ENCODE measurements at regions not wholly inside any gene's neighbourhood (a gene's known extent, or its start where the extent isn't known, plus 50 kb on each side); places are given as distances from the start of the nearest gene placed in this dataset.

GRCh38 chr3:102686792-102687191, 252.0 kb downstream of the ZPLD1 start:
- no peak overlapping the region for H2BK12ac ChIP-seq (ENCODE audit: low read length)
- H3K27ac ChIP-seq (replicated peaks; ENCODE audit: low read length), result no peak overlapping the region
- WGBS, 2 donors (ENCODE audit: extremely low coverage in 2 of 2, insufficient read length in 2 of 2, insufficient replicate concordance in 1 of 2), result no CpG with 5 or more reads among the region's 2 CpGs
- no peak overlapping the region for H4K8ac ChIP-seq (ENCODE audit: low read depth, low read length)
- no peak overlapping the region for H3K23ac ChIP-seq (ENCODE audit: low read depth, low read length, poor library complexity)
- H2BK120ac ChIP-seq (ENCODE audit: low read depth, low read length), result no peak overlapping the region
- no peak overlapping the region for H3K9ac ChIP-seq (ENCODE audit: low read depth, low read length, poor library complexity)
- H2BK15ac ChIP-seq (ENCODE audit: low read length), result no peak overlapping the region
- no peaks in the 10 kb centered on the region for H3K9me3 ChIP-seq (replicated peaks in 1 of 2; ENCODE audit: control insufficient read depth in 2 of 2, insufficient read depth in 1 of 2, low read depth in 1 of 2, low read length in 2 of 2)
- H2AFZ ChIP-seq (ENCODE audit: low read length), result no peak overlapping the region
- DNase-seq (ENCODE audit: low spot score), result no peak
- H2BK5ac ChIP-seq (ENCODE audit: low read length), result no peak overlapping the region
- no peak overlapping the region for H3K14ac ChIP-seq (ENCODE audit: low read length)
- peaks cover 0 to 2% of the 10 kb centered on the region in 2 donors for H3K4me1 ChIP-seq (ENCODE audit: control insufficient read depth in 2 of 2, insufficient read depth in 1 of 2, low read depth in 1 of 2, low read length in 2 of 2)
- no peaks in the 10 kb centered on the region for H3K36me3 ChIP-seq (replicated peaks in 1 of 2; ENCODE audit: control insufficient read depth in 2 of 2, insufficient read depth in 2 of 2, low read length in 2 of 2)
- H3K4me2 ChIP-seq (ENCODE audit: insufficient read depth, low read length, poor library complexity, severe bottlenecking), result no peak overlapping the region
- H3K4me3 ChIP-seq (ENCODE audit: low read length in 2 of 2), result no peak overlapping the region
- no peak overlapping the region for H2AK5ac ChIP-seq (ENCODE audit: low read depth, low read length)
- no peak overlapping the region for H4K91ac ChIP-seq (ENCODE audit: low read depth, low read length, poor library complexity)
- H3K27me3 ChIP-seq (ENCODE audit: control insufficient read depth in 3 of 3, insufficient read depth in 3 of 3, low read depth in 1 of 3, low read length in 3 of 3), result no peaks in the 10 kb centered on the region
- H3K79me1 ChIP-seq (ENCODE audit: low read depth, low read length), result no peaks in the 10 kb centered on the region
- no peak overlapping the region for H3K4ac ChIP-seq (ENCODE audit: low read length)
- H3K18ac ChIP-seq (ENCODE audit: low read length), result no peak overlapping the region

DNA sequence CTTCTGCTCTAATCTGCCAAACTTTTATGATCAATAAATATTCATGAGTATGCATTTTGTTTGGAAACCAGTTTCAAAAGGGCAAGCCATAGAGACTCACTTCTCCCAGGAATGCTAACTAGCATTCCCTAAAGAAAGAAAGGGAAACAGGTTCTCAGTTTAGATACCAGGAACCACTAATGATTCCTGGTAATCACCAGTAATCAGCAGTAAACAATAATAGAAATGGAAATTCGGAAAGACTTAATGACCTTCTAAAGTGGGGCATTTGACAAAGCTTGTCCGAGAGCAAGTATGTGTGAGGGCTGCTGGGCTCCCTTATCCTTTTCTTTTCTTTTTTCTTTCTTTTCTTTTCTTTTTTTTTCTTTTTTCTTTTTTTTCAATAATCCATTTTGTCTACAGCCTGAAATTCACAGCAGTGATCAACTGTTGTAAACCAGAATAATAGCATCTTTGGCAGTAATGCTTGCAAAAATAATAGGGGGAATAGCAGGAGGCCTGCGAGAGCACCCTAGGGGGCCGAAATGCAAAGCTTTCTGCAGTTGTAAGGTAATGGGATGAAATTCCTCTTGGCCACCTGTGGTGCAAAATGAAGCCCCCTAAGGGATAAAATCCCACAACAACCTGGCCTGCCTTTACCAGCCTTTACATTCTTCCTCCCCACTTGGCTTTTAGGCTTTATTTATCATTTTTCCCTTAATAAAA, 253.2 kb downstream of the ZPLD1 start:
- no peak overlapping the region for H4K8ac ChIP-seq (ENCODE audit: low read depth, low read length)
- no peak overlapping the region for H2BK12ac ChIP-seq (ENCODE audit: low read length)
- no peak overlapping the region for H3K18ac ChIP-seq (ENCODE audit: low read length)
- H3K27ac ChIP-seq (replicated peaks; ENCODE audit: low read length), result peak overlapping the region; percentile 23
- peaks cover 0 to 2% of the 10 kb centered on the region in 2 donors for H3K4me1 ChIP-seq (ENCODE audit: control insufficient read depth in 2 of 2, insufficient read depth in 1 of 2, low read depth in 1 of 2, low read length in 2 of 2)
- no peak overlapping the region for H3K4me2 ChIP-seq (ENCODE audit: insufficient read depth, low read length, poor library complexity, severe bottlenecking)
- H3K9me3 ChIP-seq (replicated peaks in 1 of 2; ENCODE audit: control insufficient read depth in 2 of 2, insufficient read depth in 1 of 2, low read depth in 1 of 2, low read length in 2 of 2), result peaks cover 0 to 2% of the 10 kb centered on the region in 2 donors
- no peak overlapping the region for H3K4me3 ChIP-seq (ENCODE audit: low read length in 2 of 2)
- H2BK15ac ChIP-seq (ENCODE audit: low read length), result no peak overlapping the region
- H3K27me3 ChIP-seq (ENCODE audit: control insufficient read depth in 3 of 3, insufficient read depth in 3 of 3, low read depth in 1 of 3, low read length in 3 of 3), result no peaks in the 10 kb centered on the region
- H3K9ac ChIP-seq (ENCODE audit: low read depth, low read length, poor library complexity), result no peak overlapping the region
- no peak overlapping the region for H3K4ac ChIP-seq (ENCODE audit: low read length)
- H2AK5ac ChIP-seq (ENCODE audit: low read depth, low read length), result no peak overlapping the region
- no CpG with 5 or more reads among the region's 4 CpGs for WGBS, 2 donors (ENCODE audit: extremely low coverage in 2 of 2, insufficient read length in 2 of 2, insufficient replicate concordance in 1 of 2)
- no peak overlapping the region for H3K14ac ChIP-seq (ENCODE audit: low read length)
- H3K79me1 ChIP-seq (ENCODE audit: low read depth, low read length), result no peaks in the 10 kb centered on the region
- DNase-seq (ENCODE audit: low spot score), result no peak
- no peak overlapping the region for H2BK120ac ChIP-seq (ENCODE audit: low read depth, low read length)
- no peak overlapping the region for H3K23ac ChIP-seq (ENCODE audit: low read depth, low read length, poor library complexity)
- no peaks in the 10 kb centered on the region for H3K36me3 ChIP-seq (replicated peaks in 1 of 2; ENCODE audit: control insufficient read depth in 2 of 2, insufficient read depth in 2 of 2, low read length in 2 of 2)
- no peak overlapping the region for H2BK5ac ChIP-seq (ENCODE audit: low read length)
- no peak overlapping the region for H2AFZ ChIP-seq (ENCODE audit: low read length)
- no peak overlapping the region for H4K91ac ChIP-seq (ENCODE audit: low read depth, low read length, poor library complexity)

- no CpG with 5 or more reads among the region's 1 CpG for WGBS, 2 donors (ENCODE audit: extremely low coverage in 2 of 2, insufficient read length in 2 of 2, insufficient replicate concordance in 1 of 2)
- Histone ChIP-seq H3K23ac (ENCODE audit: low read depth, low read length, poor library complexity) (no peak overlapping the region), H3K4me1 (ENCODE audit: control insufficient read depth in 2 of 2, insufficient read depth in 1 of 2, low read depth in 1 of 2, low read length in 2 of 2) (peaks cover 0 to 2% of the 10 kb centered on the region in 2 donors), H2BK15ac (ENCODE audit: low read length) (no peak overlapping the region), H3K18ac (ENCODE audit: low read length) (no peak overlapping the region), H2BK120ac (ENCODE audit: low read depth, low read length) (no peak overlapping the region), H3K9me3 (replicated peaks in 1 of 2; ENCODE audit: control insufficient read depth in 2 of 2, insufficient read depth in 1 of 2, low read depth in 1 of 2, low read length in 2 of 2) (peaks cover 0 to 2% of the 10 kb centered on the region in 2 donors), H2BK5ac (ENCODE audit: low read length) (no peak overlapping the region), H3K36me3 (replicated peaks in 1 of 2; ENCODE audit: control insufficient read depth in 2 of 2, insufficient read depth in 2 of 2, low read length in 2 of 2) (no peaks in the 10 kb centered on the region), H2BK12ac (ENCODE audit: low read length) (no peak overlapping the region), H3K14ac (ENCODE audit: low read length) (no peak overlapping the region), H3K4me2 (ENCODE audit: insufficient read depth, low read length, poor library complexity, severe bottlenecking) (no peak overlapping the region), H2AFZ (ENCODE audit: low read length) (no peak overlapping the region), H3K27me3 (ENCODE audit: control insufficient read depth in 3 of 3, insufficient read depth in 3 of 3, low read depth in 1 of 3, low read length in 3 of 3) (no peaks in the 10 kb centered on the region), H4K91ac (ENCODE audit: low read depth, low read length, poor library complexity) (no peak overlapping the region), H3K79me1 (ENCODE audit: low read depth, low read length) (no peaks in the 10 kb centered on the region), H3K27ac (replicated peaks; ENCODE audit: low read length) (no peak overlapping the region), H3K4ac (ENCODE audit: low read length) (no peak overlapping the region), H2AK5ac (ENCODE audit: low read depth, low read length) (no peak overlapping the region), H3K9ac (ENCODE audit: low read depth, low read length, poor library complexity) (no peak overlapping the region), H3K4me3 (ENCODE audit: low read length in 2 of 2) (no peak overlapping the region), H4K8ac (ENCODE audit: low read depth, low read length) (no peak overlapping the region)
- DNase-seq (ENCODE audit: low spot score), result no peak
These were observed 253.7 kb downstream of the ZPLD1 start for GRCh38 chr3:102688556-102688930.

GRCh38 chr3:102691507-102691906, 256.7 kb downstream of the ZPLD1 start:
- Histone ChIP-seq H3K4ac (ENCODE audit: low read length) (no peak overlapping the region), H3K36me3 (replicated peaks in 1 of 2; ENCODE audit: control insufficient read depth in 2 of 2, insufficient read depth in 2 of 2, low read length in 2 of 2) (no peaks in the 10 kb centered on the region), H2AK5ac (ENCODE audit: low read depth, low read length) (no peak overlapping the region), H3K27me3 (ENCODE audit: control insufficient read depth in 3 of 3, insufficient read depth in 3 of 3, low read depth in 1 of 3, low read length in 3 of 3) (no peaks in the 10 kb centered on the region), H3K18ac (ENCODE audit: low read length) (no peak overlapping the region), H4K91ac (ENCODE audit: low read depth, low read length, poor library complexity) (no peak overlapping the region), H4K8ac (ENCODE audit: low read depth, low read length) (no peak overlapping the region), H3K4me3 (ENCODE audit: low read length in 2 of 2) (no peak overlapping the region), H2BK5ac (ENCODE audit: low read length) (no peak overlapping the region), H2BK120ac (ENCODE audit: low read depth, low read length) (no peak overlapping the region), H2BK12ac (ENCODE audit: low read length) (no peak overlapping the region), H3K14ac (ENCODE audit: low read length) (no peak overlapping the region), H3K9me3 (replicated peaks in 1 of 2; ENCODE audit: control insufficient read depth in 2 of 2, insufficient read depth in 1 of 2, low read depth in 1 of 2, low read length in 2 of 2) (peaks cover 0 to 2% of the 10 kb centered on the region in 2 donors), H2BK15ac (ENCODE audit: low read length) (no peak overlapping the region), H2AFZ (ENCODE audit: low read length) (no peak overlapping the region), H3K4me1 (ENCODE audit: control insufficient read depth in 2 of 2, insufficient read depth in 1 of 2, low read depth in 1 of 2, low read length in 2 of 2) (peaks cover 0 to 2% of the 10 kb centered on the region in 2 donors), H3K23ac (ENCODE audit: low read depth, low read length, poor library complexity) (no peak overlapping the region), H3K9ac (ENCODE audit: low read depth, low read length, poor library complexity) (no peak overlapping the region), H3K79me1 (ENCODE audit: low read depth, low read length) (no peaks in the 10 kb centered on the region), H3K27ac (replicated peaks; ENCODE audit: low read length) (no peak overlapping the region), H3K4me2 (ENCODE audit: insufficient read depth, low read length, poor library complexity, severe bottlenecking) (no peak overlapping the region)
- DNase-seq (ENCODE audit: low spot score), result no peak
- WGBS, 2 donors (ENCODE audit: extremely low coverage in 2 of 2, insufficient read length in 2 of 2, insufficient replicate concordance in 1 of 2), result no CpG with 5 or more reads among the region's 2 CpGs
